HG02938 (cell line): ENCODE measurements at regions not wholly inside any gene's neighbourhood (a gene's known extent, or its start where the extent isn't known, plus 50 kb on each side); places are given as distances from the start of the nearest gene placed in this dataset.

Experiments
- ATAC-seq: cut with Tn5 transposase; IDR thresholded peaks from one replicate; pipeline ENCODE4 v1.9.1; 2021; ENCODE audit warnings: mild to moderate bottlenecking, moderate library complexity; ENCODE audit not compliant: unreplicated experiment

DNA sequence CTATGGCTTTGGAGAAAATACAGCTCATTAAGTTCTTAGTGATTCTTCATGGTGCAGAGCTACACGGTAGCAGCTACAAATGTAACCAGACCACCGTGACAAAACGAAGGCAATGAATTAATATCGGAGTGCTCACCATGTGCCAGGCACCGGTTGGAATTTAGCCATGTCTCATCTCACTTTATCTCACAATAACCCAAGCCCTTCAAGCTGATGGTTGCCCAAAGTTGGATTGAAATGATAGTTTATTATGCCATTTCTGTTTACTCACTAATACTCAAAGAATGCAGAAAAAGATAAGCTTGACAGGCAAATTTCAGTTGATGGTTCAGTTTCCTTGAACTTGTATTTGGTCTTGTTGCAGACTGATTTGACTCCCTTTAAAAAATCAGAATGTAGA lies 312.6 kb downstream of the SKIDA1 start:
- no peak for ATAC-seq

GRCh38 chr10:21212348-21212747 lies 313.1 kb downstream of the SKIDA1 start:
- ATAC-seq, result no peak

DNA sequence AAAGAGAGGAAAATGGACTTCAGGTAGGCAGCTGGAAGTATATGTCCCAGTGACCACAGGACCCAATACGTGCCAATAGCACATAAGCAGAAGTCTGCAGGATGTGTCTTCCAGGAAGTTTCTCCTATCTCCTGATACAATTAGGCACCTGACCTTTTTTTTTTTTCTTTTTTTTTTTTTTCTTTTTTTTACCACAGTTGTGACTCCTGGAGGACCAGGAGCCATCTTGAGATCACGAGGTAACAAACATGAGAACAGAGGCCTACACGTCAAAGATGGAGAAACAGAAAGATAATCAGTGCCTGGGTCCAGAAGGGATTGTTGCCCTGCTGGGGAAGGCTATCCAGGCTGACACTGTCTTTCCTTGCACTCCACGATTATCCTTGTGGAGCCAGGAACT lies 312.4 kb upstream of the NEBL start:
- ATAC-seq, result no peak

DNA sequence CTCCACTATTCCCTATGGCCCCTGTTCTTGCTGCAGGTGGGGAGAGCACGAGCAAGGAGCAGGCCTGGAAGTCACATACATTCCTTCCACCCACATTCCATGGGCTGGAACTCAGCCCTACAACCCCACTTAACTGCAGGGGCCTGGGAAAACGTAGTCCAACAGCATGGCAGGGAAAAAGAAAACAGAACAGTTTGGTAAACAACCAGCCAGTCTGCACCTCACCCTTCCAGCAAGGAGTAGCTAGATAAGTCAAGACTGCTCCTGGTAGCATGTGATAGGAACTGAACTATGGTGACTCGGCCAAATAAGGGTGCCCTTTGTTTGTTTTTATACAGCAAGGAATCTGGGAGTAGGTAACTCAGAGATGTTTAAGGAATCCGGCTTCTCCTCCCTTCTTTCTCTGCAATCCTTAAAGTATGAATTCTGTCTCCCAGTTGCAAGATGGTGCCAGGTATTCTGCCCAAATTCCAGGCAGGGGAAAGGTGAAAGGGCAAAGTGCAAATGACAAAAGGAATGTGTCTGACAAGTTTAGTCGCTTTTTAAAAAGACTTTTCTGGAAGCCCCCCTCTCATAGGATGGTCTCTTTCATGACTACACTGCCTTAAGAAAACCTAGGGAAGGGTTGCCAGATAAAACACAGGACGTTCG lies 311.7 kb upstream of the NEBL start:
- no peak for ATAC-seq

DNA sequence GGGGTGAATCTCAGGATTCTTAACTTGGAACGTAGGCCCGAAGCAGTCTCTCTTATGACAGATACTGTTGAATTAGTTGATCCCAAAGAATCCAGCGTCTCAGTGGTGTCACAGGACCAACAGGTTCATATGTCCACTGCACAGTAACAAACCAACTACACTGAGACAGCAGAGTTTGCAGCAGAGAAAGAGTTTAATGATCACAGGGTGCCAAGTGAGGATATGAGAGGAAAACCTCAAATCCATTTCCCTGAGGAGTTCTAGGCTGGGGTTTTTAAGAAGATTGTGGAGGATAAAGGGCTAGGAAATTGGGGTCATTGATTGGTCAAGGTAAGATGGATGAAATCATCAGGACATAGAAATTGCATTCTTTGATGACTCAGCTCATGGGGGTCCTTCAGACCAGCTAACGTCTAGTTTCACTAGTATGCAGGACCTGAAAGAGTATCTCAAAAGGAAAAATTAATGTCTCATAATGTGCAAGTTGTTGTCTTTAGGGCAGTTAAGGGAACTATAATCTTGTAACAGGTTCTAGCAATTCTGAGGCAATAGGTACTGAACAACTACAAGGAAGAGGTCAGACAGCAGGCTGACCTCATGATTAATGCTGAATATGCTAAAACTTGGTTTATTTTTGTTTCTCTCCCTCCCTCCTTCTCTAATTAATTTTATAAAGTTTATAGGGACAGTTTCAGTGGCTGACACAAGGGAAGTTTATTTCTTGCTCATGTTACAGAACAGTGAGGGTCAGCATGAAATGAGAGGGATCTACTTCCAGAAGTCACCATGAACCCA lies 310.9 kb upstream of the NEBL start:
- no peak for ATAC-seq

DNA sequence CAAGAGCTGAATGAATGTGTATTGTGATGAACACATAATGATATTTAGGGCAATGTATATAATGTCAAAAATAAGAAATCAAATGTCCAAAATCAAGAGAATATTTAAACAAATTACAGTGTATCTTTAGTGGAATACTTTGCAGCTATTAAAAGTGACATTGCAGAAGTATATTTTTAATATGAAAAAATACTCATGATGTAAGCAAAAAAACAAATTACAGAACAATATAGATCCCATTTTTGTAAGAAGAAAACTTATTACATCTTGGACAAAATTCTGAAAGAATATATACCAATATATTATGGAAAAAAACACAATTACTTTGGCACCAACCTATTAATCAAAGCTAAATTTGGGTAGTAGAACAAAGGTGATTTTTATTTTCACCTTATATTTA lies 308.2 kb upstream of the NEBL start:
- ATAC-seq, result no peak

DNA sequence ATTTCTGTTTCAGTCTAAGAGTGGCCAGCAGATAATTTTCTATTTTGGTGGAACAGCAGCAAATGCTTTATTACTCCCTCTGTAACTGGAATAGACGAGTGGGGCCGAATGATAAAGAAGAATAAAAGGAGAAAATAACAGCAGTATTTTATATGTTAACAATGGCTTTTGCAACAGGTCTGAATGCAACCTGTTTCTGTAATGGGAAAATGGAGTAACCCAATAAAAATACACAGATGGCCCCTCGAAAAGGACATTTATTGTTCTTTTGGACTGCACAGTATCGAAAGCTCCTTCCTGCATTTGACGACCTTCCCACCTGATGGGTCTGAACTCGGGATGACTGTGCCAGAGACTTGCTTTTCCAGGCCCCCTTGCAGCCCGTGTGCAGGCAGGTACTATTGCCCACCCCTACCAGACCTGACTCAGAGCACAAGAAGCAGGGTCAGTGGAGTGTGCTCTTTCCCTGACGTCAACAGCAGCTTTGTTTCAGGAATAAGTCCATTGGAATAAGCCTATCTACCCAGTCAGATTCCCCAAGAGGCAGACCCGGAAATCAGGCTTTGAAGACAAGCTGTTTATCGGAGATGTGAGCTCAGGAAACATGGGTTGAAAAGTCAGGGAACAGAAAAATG lies 306.5 kb upstream of the NEBL start:
- ATAC-seq, result no peak

GRCh38 chr10:21202776-21203462 lies 305.8 kb upstream of the NEBL start:
- no peak for ATAC-seq

GRCh38 chr10:21199501-21199900 lies 302.4 kb upstream of the NEBL start:
- no peak for ATAC-seq

GRCh38 chr10:21197838-21198237 lies 300.7 kb upstream of the NEBL start:
- no peak for ATAC-seq

GRCh38 chr10:21196822-21197395 lies 299.8 kb upstream of the NEBL start:
- no peak for ATAC-seq

GRCh38 chr10:21195252-21195651 lies 298.1 kb upstream of the NEBL start:
- no peak for ATAC-seq

GRCh38 chr10:21194510-21194993 lies 297.4 kb upstream of the NEBL start:
- ATAC-seq, result no peak

DNA sequence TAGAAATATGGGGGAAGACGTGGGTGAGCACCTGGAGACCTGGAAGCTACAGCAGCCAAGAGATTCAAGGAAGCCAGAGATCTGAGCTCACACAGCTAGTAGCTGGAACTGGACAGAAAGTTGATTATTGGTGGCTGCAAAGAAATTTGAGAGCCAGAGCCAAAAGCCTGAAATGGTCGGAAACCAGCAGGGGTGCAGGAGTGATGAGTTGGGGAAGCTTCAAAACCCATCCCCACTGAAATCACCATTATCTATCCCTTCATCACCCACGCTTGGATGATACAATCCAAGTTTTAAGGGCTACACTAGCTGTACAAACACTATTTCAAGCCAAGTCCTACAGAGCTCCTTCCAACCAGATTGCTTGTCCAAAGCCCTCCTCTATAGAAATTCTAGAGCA lies 296.1 kb upstream of the NEBL start:
- ATAC-seq, result no peak

- ATAC-seq, result no peak
Observed at GRCh38 chr10:21191512-21191911, 294.4 kb upstream of the NEBL start.

GRCh38 chr10:21184984-21185383 lies 287.9 kb upstream of the NEBL start:
- no peak for ATAC-seq

DNA sequence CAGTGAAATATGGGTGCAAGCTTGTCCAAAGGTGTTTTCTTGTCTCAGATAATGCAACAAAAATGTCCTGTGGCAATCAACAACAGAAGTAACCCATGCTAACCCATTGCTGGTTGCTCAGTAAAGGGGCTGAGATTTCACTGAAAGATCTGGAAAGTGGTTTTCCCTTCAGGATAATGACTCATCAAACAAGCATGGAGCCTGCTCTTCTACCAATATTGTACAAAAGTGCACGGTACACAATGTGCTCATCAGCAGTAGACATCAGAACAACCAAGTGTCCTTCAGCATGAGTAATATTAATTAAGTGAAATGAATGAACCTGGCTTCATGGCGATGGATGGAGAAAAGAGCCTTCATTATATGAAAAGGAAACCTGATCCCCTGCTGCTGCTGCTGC lies 287.1 kb upstream of the NEBL start:
- ATAC-seq, result no peak

- no peak for ATAC-seq
Observed at GRCh38 chr10:21183025-21183424, 285.9 kb upstream of the NEBL start.

DNA sequence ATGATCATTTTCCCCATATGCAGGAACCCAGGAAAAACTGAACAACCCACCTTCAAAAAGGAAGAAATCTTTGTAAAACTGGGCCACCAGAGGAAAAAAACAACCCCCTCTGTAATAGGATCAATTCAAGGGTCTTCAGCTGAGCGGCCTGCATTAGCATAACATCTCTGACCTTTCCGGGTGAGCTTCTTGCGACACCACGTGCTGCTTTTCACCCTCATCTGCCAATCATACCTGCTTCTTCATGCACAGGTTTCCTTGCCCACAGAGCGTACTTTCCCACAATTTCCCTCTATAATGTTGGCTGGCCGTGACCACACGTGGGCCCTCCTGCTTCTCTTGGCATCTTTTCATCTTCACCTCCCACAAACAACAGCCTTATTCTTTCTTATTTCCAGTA lies 284.3 kb upstream of the NEBL start:
- ATAC-seq, result no peak

DNA sequence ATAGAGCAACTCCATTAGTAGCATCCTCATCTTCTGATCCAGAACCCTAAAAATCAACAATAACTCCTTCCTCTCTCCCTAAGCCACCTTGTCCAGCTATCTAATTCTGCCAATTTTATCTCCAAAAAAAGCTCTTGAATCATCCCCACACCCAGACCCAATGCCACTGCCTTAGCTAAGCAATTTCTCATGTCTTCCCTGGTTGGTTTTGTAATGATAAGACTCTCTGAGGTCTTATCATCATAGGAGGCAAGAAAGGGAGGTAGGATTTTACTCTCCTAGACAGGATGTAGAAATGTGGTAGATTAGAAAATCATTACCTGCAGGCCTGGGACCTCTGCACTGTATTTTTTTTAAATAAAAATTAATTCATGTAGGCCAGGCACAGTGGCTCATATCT lies 283.5 kb upstream of the NEBL start:
- ATAC-seq, result no peak

GRCh38 chr10:21176934-21177480 lies 279.9 kb upstream of the NEBL start:
- no peak for ATAC-seq
